ENCODE measurements at regions not wholly inside any gene's neighbourhood (a gene's known extent, or its start where the extent isn't known, plus 50 kb on each side); places are given as distances from the start of the nearest gene placed in this dataset.

- Histone ChIP-seq H3K27ac (no peak overlapping the region), H3K27me3 (no peaks in the 10 kb centered on the region), H3K36me3 (no peaks in the 10 kb centered on the region), H3K9me3 (no peaks in the 10 kb centered on the region), H3K4me1 (no peaks in the 10 kb centered on the region), H3K4me3 (no peak overlapping the region)
- TF ChIP-seq CTCF (IDR thresholded peaks at IDR 0.05) (no peak), POLR2AphosphoS5 (IDR thresholded peaks at IDR 0.05; ENCODE audit: insufficient read depth in 1 of 2, low read depth in 1 of 2) (no peak), POLR2A (IDR thresholded peaks at IDR 0.05) (no peak)
- no peak for DNase-seq (ENCODE audit: extremely low spot score in 2 of 2)
- intact Hi-C loops (cut with DNase I) = no loop called here
These were observed 58.9 kb downstream of the OR5AK2 start for GRCh38 chr11:57047610-57048009.

DNA sequence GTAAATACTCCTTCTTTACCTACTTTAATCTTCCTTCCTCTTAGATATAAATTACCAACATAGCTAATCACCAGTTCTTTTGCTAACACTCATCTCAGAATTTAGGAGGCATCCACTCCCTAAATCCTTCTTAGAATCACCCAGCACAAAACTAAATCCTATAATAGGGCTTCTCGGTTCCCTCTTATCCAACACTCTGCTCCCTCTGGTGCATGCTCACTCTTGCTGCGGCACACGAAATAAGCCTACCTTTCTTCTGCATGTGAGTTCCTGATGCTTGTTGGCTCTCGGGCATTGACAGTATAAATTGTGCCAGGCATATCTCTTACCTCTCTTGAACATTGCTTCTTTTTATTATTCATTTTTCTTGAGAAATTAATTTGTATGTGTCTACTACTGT, 61.0 kb downstream of the OR5AK2 start:
- TF ChIP-seq POLR2A (IDR thresholded peaks at IDR 0.05) (no peak), CTCF (IDR thresholded peaks at IDR 0.05) (no peak), POLR2AphosphoS5 (IDR thresholded peaks at IDR 0.05; ENCODE audit: insufficient read depth in 1 of 2, low read depth in 1 of 2) (no peak)
- no peaks in the 10 kb centered on the region for H3K27me3 ChIP-seq
- intact Hi-C loops (cut with DNase I) = no loop called here
- H3K4me3 ChIP-seq = no peak overlapping the region
- no peak overlapping the region for H3K27ac ChIP-seq
- no peaks in the 10 kb centered on the region for H3K4me1 ChIP-seq
- no peak for DNase-seq (ENCODE audit: extremely low spot score in 2 of 2)
- no peaks in the 10 kb centered on the region for H3K36me3 ChIP-seq
- H3K9me3 ChIP-seq = no peaks in the 10 kb centered on the region

- TF ChIP-seq CTCF (IDR thresholded peaks at IDR 0.05) (no peak), POLR2A (IDR thresholded peaks at IDR 0.05) (no peak), POLR2AphosphoS5 (IDR thresholded peaks at IDR 0.05; ENCODE audit: insufficient read depth in 1 of 2, low read depth in 1 of 2) (no peak)
These were observed 66.1 kb downstream of the OR5AK2 start for GRCh38 chr11:57054817-57055216.

GRCh38 chr11:57055744-57056143, 67.0 kb downstream of the OR5AK2 start:
- Histone ChIP-seq H3K27ac (no peak overlapping the region), H3K4me3 (no peak overlapping the region), H3K9me3 (no peaks in the 10 kb centered on the region), H3K27me3 (no peaks in the 10 kb centered on the region), H3K36me3 (no peaks in the 10 kb centered on the region), H3K4me1 (no peaks in the 10 kb centered on the region)
- no peak for TF ChIP-seq POLR2A (IDR thresholded peaks at IDR 0.05)
- TF ChIP-seq POLR2AphosphoS5 (IDR thresholded peaks at IDR 0.05; ENCODE audit: insufficient read depth in 1 of 2, low read depth in 1 of 2) = no peak
- no peak for TF ChIP-seq CTCF (IDR thresholded peaks at IDR 0.05)
- DNase-seq (ENCODE audit: extremely low spot score in 2 of 2) = no peak
- intact Hi-C loops (cut with DNase I) = no loop called here

More at GRCh38 chr11:57054817-57055216, 66.1 kb downstream of the OR5AK2 start:
- H3K4me3 ChIP-seq = no peak overlapping the region
- H3K36me3 ChIP-seq = no peaks in the 10 kb centered on the region
- intact Hi-C loops (cut with DNase I) = no loop called here
- no peaks in the 10 kb centered on the region for H3K4me1 ChIP-seq
- no peaks in the 10 kb centered on the region for H3K9me3 ChIP-seq
- DNase-seq (ENCODE audit: extremely low spot score in 2 of 2) = no peak
- H3K27ac ChIP-seq = no peak overlapping the region
- no peaks in the 10 kb centered on the region for H3K27me3 ChIP-seq

- TF ChIP-seq POLR2AphosphoS5 (IDR thresholded peaks at IDR 0.05; ENCODE audit: insufficient read depth in 1 of 2, low read depth in 1 of 2) (no peak), POLR2A (IDR thresholded peaks at IDR 0.05) (no peak), CTCF (IDR thresholded peaks at IDR 0.05) (no peak)
- Histone ChIP-seq H3K9me3 (no peaks in the 10 kb centered on the region), H3K36me3 (no peaks in the 10 kb centered on the region), H3K4me1 (no peaks in the 10 kb centered on the region), H3K27ac (no peak overlapping the region), H3K27me3 (no peaks in the 10 kb centered on the region), H3K4me3 (no peak overlapping the region)
- no peak for DNase-seq (ENCODE audit: extremely low spot score in 2 of 2)
- intact Hi-C loops (cut with DNase I) = no loop called here
These were observed 68.0 kb downstream of the OR5AK2 start for GRCh38 chr11:57056735-57057134.
